ENCODE measurements at regions not wholly inside any gene's neighbourhood (a gene's known extent, or its start where the extent isn't known, plus 50 kb on each side); places are given as distances from the start of the nearest gene placed in this dataset.

DNA sequence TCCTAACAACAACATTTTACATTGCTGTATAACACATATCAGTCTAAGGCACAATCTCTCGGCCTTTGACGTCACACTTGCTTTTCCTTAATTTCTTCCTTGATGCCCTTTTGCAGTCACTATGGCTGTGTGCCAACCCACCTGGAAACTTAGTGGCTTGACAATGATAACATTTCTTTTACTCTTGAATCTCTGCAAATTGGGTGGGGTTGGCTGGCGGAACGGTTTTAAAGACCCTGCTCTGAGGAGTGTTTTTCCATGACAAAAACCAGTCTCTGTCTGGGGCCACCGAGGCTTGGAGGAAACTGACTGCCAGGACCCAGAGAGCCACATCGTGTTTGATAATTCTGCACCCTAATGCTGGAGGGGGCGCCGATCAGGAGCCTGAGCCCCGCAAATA lies 115.6 kb downstream of the KLF13 start:
- Mint-ChIP-seq H3K9me3 (no peaks in the 10 kb centered on the region), H3K36me3 (no peaks in the 10 kb centered on the region), H3K4me3 (peak overlapping the region; percentile 44 to 85 (median 72)), H3K27me3 (no peaks in the 10 kb centered on the region), H3K27ac (peak overlapping the region in 8 of 10 donors; percentile 32 to 87 (median 71)), H3K4me1 (peaks cover 23 to 63% (median 47%) of the 10 kb centered on the region in 4 donors)
- no peak for ATAC-seq
- POLR2A ChIA-PET, result interaction anchor here (0.6 to 11.2 kb wide), 2 partner anchors 39 to 77 kb away, joined by 3 to 168 read pairs; no protein-coding TSS in a partner anchor
- DNase-seq, result no peak

DNA sequence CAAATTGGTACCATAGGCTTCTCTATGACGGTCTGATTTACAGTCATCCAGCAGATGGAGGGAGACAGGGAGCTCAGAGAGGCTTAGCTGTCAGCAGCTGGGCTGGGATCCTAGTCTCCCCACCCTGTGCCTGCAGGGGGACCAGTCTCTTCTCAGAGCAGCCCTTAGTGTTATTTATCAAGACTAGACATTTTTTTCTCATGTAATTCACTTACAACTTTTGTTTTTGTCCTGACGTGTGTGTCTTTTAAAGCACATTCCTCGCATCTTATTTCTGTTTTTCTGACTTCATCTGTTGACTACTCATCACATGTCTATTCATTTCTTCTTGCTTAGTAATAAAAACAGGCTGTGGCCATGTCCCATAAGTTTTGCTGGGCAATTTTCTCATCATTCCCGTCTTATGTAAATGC lies 116.1 kb downstream of the KLF13 start:
- peak overlapping the region in 8 of 10 donors; percentile 44 to 85 (median 74) for H3K4me3 Mint-ChIP-seq

DNA sequence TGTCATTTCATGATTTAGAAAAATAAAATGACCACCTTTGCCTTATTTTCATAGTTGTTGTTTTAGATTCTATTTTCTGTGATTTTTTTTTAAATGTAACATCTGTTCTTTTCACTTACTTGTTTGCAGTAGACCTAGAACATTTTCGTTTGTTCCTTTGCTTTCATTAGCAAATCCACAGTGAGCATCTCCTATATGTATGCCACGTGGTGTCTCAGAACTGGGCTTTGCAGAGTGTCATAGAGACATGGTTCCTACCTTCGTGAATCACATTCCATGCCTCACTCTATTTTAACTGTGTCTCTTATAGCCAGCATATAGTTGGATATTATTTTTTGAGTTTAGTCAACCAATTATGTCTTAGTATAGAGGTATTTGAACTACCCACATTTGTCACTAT lies 118.2 kb downstream of the KLF13 start:
- H3K4me3 Mint-ChIP-seq, result no peak overlapping the region
- peak overlapping the region in 1 of 10 donors; percentile 31 for H3K27ac Mint-ChIP-seq
- H3K4me1 Mint-ChIP-seq, result peaks cover 12 to 48% (median 32%) of the 10 kb centered on the region in 4 donors
- H3K36me3 Mint-ChIP-seq, result no peaks in the 10 kb centered on the region
- H3K27me3 Mint-ChIP-seq, result no peaks in the 10 kb centered on the region
- DNase-seq, result no peak
- H3K9me3 Mint-ChIP-seq, result no peaks in the 10 kb centered on the region
- POLR2A ChIA-PET, result no interaction called here
- no peak for ATAC-seq

More for the DNA sequence above, 116.1 kb downstream of the KLF13 start:
- DNase-seq (peak in 1 of 10 donors; percentile 16), ATAC-seq (peak; percentile 31 to 48)
- H3K9me3 Mint-ChIP-seq, result no peaks in the 10 kb centered on the region
- H3K27ac Mint-ChIP-seq, result peak overlapping the region in 6 of 10 donors; percentile 2 to 84 (median 58)
- H3K4me1 Mint-ChIP-seq, result peaks cover 19 to 58% (median 42%) of the 10 kb centered on the region in 4 donors
- POLR2A ChIA-PET, result interaction anchor here (0.6 to 11.2 kb wide), 2 partner anchors 39 to 77 kb away, joined by 3 to 168 read pairs; no protein-coding TSS in a partner anchor
- no peaks in the 10 kb centered on the region for H3K36me3 Mint-ChIP-seq
- no peaks in the 10 kb centered on the region for H3K27me3 Mint-ChIP-seq

DNA sequence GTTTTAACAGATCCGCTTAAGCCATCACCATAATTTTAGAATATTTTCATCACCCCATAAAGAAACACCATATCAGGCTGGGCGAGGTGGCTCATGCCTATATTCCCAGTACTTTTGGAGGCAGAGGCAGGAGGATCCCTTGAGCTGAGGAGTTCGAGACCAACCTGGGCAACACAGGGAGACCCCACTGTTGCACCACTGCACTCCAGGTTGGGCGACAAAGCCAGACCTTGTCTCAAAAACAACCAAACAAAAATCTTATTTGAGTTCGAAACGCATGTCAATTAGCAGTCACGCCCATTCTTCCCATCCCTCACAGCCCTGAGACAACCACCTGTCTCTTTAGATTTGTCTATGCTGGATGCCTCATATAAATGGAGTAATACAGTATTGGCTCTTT lies 119.9 kb downstream of the KLF13 start:
- peaks cover 9 to 38% (median 25%) of the 10 kb centered on the region in 4 donors for H3K4me1 Mint-ChIP-seq
- no peak for ATAC-seq

DNA sequence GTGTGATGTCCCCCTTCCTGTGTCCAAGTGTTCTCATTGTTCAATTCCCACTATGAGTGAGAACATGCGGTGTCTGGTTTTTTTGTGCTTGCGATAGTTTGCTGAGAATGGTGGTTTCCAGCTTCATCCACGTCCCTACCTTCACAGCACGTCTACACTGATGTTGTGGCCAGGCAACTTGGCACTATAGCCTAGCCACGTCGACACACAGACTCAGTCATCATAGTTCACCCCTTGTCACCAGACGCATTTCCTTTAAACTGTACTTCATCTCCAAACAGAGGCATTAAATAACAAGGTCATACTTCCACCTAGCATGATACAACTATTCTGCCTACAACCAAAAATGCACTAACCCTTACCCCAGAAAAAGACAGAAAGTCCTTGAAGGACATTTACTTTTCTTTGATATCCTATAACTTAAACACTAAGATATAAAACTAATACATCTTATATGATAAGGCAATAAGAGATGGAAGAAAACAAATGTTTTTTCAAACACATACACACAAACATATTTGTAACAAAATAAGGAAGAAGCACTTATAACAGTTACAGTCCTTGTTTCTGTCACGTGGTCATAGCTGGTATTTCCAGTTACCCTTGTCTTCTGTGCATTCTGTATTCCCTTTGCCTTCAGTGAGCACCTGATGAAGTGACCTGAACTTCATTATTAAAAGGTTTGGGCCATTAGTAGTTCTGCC lies 121.4 kb downstream of the KLF13 start:
- POLR2A ChIA-PET, result interaction anchor here (0.6 to 1.7 kb wide), 5 partner anchors 8 to 18 kb away, joined by 3 to 7 read pairs (median 3); no protein-coding TSS in a partner anchor
- Mint-ChIP-seq H3K36me3 (peaks cover 0 to 7% (median 0%) of the 10 kb centered on the region in 3 donors), H3K27ac (peak overlapping the region in 5 of 10 donors; percentile 10 to 69 (median 17)), H3K9me3 (peaks cover 0 to 9% (median 0%) of the 10 kb centered on the region in 9 donors), H3K27me3 (no peaks in the 10 kb centered on the region), H3K4me3 (no peak overlapping the region), H3K4me1 (peaks cover 6 to 24% (median 12%) of the 10 kb centered on the region in 4 donors)
- no peak for DNase-seq
- ATAC-seq, result peak in 1 of 2 donors; percentile 30

More for the DNA sequence above, 119.9 kb downstream of the KLF13 start:
- no peak overlapping the region for H3K4me3 Mint-ChIP-seq
- DNase-seq, result no peak
- H3K9me3 Mint-ChIP-seq, result peaks cover 0 to 6% (median 0%) of the 10 kb centered on the region in 9 donors
- peaks cover 0 to 7% (median 0%) of the 10 kb centered on the region in 3 donors for H3K36me3 Mint-ChIP-seq
- POLR2A ChIA-PET, result no interaction called here
- H3K27me3 Mint-ChIP-seq, result no peaks in the 10 kb centered on the region
- no peak overlapping the region for H3K27ac Mint-ChIP-seq

DNA sequence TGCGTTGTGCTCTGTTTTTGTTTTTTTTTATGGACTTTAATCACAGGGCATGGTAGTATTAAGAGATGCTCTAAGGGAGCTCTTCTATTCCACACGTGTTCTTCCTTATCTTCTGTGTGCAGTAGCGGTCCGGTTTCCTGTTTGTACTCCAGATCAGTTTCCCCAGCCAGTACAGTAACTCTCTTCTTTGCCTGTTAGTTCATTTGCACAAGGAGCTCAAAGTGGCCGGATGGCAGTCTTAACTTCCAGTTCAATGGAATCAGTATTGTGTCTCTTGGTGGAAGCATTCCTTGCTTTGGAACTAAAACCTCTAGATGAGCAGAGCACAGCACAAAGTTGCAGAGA lies 122.0 kb downstream of the KLF13 start:
- Mint-ChIP-seq H3K36me3 (peaks cover 0 to 7% (median 0%) of the 10 kb centered on the region in 3 donors), H3K27ac (peak overlapping the region in 2 of 10 donors; percentile 10 to 48), H3K27me3 (no peaks in the 10 kb centered on the region), H3K4me3 (peak overlapping the region in 3 of 10 donors; percentile 1 to 34 (median 19)), H3K4me1 (peaks cover 6 to 19% (median 11%) of the 10 kb centered on the region in 4 donors), H3K9me3 (peaks cover 0 to 9% (median 0%) of the 10 kb centered on the region in 9 donors)
- no peak for ATAC-seq
- POLR2A ChIA-PET, result interaction anchor here (0.6 to 1.7 kb wide), 5 partner anchors 9 to 34 kb away, joined by 3 to 7 read pairs (median 3); no protein-coding TSS in a partner anchor
- no peak for DNase-seq

DNA sequence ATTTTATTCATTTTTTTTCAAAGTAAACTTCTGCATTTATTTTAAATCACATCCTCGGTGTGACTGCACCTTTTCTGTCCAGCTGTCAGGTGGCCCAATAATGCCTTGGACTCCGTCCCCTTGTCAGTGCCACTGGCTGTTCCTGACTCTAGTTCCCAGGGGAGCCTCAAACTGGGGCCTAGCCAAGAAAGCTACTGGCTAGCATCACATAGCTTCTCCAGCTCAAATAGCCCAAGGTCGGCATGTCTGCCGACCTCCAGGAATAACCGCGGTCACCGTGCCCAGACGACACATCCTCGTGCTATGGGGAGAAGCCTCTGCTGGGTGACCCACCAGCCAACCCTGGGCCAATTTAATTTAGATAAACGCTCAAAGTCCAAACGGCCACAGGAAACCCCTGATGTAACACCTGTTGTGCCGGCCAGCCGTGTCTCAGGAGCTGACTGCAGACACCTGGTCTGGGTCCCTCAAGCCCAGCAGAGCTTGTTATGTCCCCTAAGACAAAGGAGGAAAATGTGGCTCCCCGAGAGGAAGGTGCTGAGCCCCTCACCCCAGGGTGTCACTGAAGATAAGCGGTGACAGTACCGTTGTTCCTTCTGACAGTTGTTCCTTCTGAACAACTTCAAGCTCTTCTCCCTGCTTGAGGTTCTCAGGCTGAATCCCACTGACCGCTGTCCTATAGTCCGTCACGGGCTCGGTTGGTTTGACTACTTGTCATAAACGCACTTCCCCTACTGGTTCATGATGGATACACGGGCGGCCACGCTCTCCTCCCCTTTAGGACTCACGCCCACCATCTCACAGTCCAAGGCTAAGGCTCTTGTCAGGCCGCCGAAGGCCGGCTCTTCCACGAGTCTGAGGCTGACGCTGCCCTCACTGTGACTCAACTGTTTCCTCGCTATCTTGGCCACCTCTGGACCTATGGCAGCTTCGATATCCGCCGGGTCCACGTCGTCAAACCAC lies 126.2 kb downstream of the KLF13 start:
- no peaks in the 10 kb centered on the region for H3K27me3 Mint-ChIP-seq
- peaks cover 6 to 26% (median 13%) of the 10 kb centered on the region in 4 donors for H3K4me1 Mint-ChIP-seq
- ATAC-seq (no peak), DNase-seq (no peak)
- H3K36me3 Mint-ChIP-seq, result peaks cover 0 to 12% (median 6%) of the 10 kb centered on the region in 3 donors
- H3K9me3 Mint-ChIP-seq, result peaks cover 0 to 17% (median 8%) of the 10 kb centered on the region in 9 donors
- no peak overlapping the region for H3K4me3 Mint-ChIP-seq
- POLR2A ChIA-PET, result interaction anchor here (1.0 to 1.2 kb wide), 2 partner anchors 13 to 16 kb away, joined by 3 to 4 read pairs; no protein-coding TSS in a partner anchor
- H3K27ac Mint-ChIP-seq, result peak overlapping the region in 4 of 10 donors; percentile 21 to 66 (median 26)

DNA sequence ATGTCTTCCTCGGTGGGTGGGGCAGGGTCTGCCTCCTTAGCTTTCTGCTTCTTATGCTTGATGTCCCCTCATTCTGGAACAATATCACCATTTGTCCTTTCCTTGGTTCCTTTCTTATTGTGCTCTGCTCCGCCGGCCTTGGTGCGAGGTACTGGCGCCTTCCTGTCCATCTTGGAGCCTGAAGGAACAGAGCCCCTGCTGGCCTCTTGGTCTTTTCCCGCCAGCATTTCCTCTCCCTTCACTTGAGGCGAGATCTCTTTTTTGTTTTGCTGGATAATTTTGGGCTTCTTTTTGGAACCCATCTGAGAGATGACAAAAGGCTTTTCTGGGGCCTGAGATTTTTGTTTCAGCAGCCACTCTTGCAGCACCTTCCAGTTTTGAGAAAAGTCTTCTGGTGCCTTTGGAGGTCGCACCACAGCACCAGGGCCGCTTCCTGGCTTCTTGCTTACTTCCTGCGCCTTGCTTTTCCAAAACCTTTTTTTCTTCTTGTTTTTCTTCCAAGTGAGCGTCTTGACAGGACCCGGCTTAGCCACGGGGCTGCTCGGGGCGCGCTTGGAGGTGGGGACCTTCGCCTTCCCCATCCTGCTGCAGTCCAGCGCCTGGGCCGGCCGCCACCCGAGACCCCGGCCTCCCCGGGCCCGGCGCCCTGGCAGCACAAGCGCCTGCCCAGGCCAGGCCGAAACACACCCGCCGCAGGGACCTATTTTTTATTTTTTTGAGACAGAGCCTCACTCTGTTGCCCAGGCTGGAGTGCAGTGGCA lies 127.1 kb downstream of the KLF13 start:
- Mint-ChIP-seq H3K27me3 (no peaks in the 10 kb centered on the region), H3K27ac (peak overlapping the region in 3 of 10 donors; percentile 21 to 66 (median 22)), H3K9me3 (peaks cover 0 to 17% (median 8%) of the 10 kb centered on the region in 9 donors), H3K4me3 (no peak overlapping the region), H3K36me3 (peaks cover 0 to 12% (median 6%) of the 10 kb centered on the region in 3 donors), H3K4me1 (peaks cover 3 to 23% (median 12%) of the 10 kb centered on the region in 4 donors)
- no peak for ATAC-seq
- POLR2A ChIA-PET, result interaction anchor here (0.7 to 1.2 kb wide), 4 partner anchors 12 to 19 kb away, joined by 3 to 4 read pairs (median 4); no protein-coding TSS in a partner anchor
- no peak for DNase-seq

DNA sequence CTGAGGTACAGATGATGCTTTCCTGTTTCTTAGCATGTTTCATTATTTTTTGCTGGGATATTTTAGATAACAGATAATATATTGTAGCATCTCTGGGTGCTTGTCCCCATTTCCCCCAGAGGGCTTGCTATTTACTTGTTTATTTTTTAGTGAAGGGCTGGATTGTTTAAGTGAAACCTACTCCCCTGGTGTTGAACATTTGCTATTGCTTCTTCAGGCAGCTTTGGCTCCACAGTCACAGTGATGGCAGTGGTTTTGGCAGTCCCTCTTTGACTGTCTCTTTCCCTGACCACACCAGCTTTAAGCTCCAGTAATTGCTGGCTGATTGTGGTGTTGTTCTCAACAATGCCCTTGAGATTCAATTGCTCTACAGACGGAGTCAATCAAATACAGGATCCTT lies 128.9 kb downstream of the KLF13 start:
- POLR2A ChIA-PET, result interaction anchor here (1.5 to 1.6 kb wide), 2 partner anchors 63 to 90 kb away, joined by 5 read pairs; no protein-coding TSS in a partner anchor
- Mint-ChIP-seq H3K36me3 (peaks cover 0 to 12% (median 6%) of the 10 kb centered on the region in 3 donors), H3K9me3 (peaks cover 0 to 17% (median 8%) of the 10 kb centered on the region in 9 donors), H3K4me3 (no peak overlapping the region), H3K4me1 (peaks cover 8 to 26% (median 19%) of the 10 kb centered on the region in 4 donors), H3K27ac (peak overlapping the region in 3 of 10 donors; percentile 27 to 80 (median 67)), H3K27me3 (no peaks in the 10 kb centered on the region)
- DNase-seq, result peak in 2 of 10 donors; percentile 13 to 20
- ATAC-seq, result peak in 1 of 2 donors; percentile 53

DNA sequence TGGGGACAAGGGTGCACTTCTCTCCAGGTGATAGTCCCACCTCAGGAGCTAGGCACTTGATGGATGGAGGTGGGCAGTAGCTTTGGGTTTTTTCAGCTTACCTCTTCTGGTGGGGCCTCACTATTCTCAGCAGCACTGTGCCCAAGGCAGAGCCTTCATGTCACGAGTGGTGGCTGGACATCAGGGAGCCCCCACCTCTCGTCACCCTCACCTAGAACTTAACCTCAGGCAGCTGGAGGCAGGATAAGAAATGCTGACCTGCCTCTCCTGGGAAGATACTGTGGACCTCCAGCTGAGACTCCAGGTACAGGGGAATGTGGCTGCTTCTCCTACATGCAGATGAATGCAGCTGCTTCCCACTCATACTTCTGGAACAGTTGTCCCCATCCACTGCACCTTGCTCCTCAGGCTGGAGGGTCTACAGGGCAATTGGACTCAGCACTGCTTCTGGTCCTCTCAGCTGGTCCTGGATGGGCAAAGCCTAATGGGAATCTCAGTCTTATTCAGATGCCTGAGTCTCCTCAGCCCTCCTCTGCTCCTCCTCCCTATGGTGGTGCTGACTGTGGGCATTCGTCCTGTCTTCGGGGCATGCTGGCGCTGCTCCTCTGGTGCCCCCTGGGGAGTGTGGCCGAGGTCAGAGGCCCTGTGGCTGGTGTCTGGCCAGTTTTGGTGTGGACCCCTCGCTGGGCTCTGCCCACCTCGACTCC lies 129.9 kb downstream of the KLF13 start:
- ATAC-seq (no peak), DNase-seq (peak in 1 of 10 donors; percentile 4)
- H3K27me3 Mint-ChIP-seq, result no peaks in the 10 kb centered on the region
- H3K36me3 Mint-ChIP-seq, result peaks cover 0 to 6% (median 5%) of the 10 kb centered on the region in 3 donors
- POLR2A ChIA-PET, result interaction anchor here (1.0 to 1.5 kb wide), 2 partner anchors 22 to 91 kb away, joined by 4 to 5 read pairs; no protein-coding TSS in a partner anchor
- H3K9me3 Mint-ChIP-seq, result peaks cover 0 to 12% (median 5%) of the 10 kb centered on the region in 9 donors
- H3K4me3 Mint-ChIP-seq, result no peak overlapping the region
- no peak overlapping the region for H3K27ac Mint-ChIP-seq
- H3K4me1 Mint-ChIP-seq, result peaks cover 8 to 29% (median 20%) of the 10 kb centered on the region in 4 donors

DNA sequence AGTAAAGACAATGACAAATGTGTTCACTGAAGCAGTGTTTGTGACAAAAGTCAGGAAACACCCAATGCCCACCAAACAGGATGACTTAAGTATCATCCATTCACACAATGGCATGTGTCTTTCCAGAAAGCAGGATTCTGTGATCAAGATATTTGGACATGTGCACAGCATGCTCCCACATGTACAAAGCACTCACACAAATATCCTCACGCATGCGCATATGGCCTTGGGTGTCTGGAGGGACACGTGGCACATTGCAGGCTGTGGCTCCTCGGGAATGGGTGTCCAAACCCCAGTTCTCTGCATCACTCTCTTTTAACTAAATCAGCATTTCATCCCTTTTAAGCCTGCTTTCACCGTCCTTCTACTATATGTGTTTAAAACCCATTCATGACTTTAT lies 130.5 kb downstream of the KLF13 start:
- DNase-seq (no peak), ATAC-seq (no peak)
- peaks cover 0 to 10% (median 5%) of the 10 kb centered on the region in 9 donors for H3K9me3 Mint-ChIP-seq
- peaks cover 0 to 6% (median 5%) of the 10 kb centered on the region in 3 donors for H3K36me3 Mint-ChIP-seq
- H3K4me1 Mint-ChIP-seq, result peaks cover 8 to 29% (median 20%) of the 10 kb centered on the region in 4 donors
- no peaks in the 10 kb centered on the region for H3K27me3 Mint-ChIP-seq
- no peak overlapping the region for H3K27ac Mint-ChIP-seq
- POLR2A ChIA-PET, result interaction anchor here (1.0 kb wide), 1 partner anchor 22 kb away, joined by 5 read pairs; no protein-coding TSS in a partner anchor
- H3K4me3 Mint-ChIP-seq, result no peak overlapping the region

All from naive thymus-derived CD8-positive, alpha-beta T cell (primary cell).